HCT116 (cell line): ENCODE measurements at regions not wholly inside any gene's neighbourhood (a gene's known extent, or its start where the extent isn't known, plus 50 kb on each side); places are given as distances from the start of the nearest gene placed in this dataset.

ENCODE experiments used
- EGR1 ChIP-seq: IDR thresholded peaks from 2 replicates; pipeline ENCODE4 v1.6.1; 2012; ENCODE audit warnings: low read depth
- EZH2 ChIP-seq: fragments of 200-600 bp; sonication (generic); IDR thresholded peaks from 2 replicates; pipeline ENCODE4 v1.6.1; 2017; ENCODE audit warnings: antibody characterized with exemption, mixed run types
- POLR2AphosphoS5 ChIP-seq: IDR thresholded peaks from 2 replicates; pipeline ENCODE4 v1.6.1; 2011; ENCODE audit warnings: mild to moderate bottlenecking, low read depth, low read length, moderate library complexity
- RAD21 ChIP-seq: IDR thresholded peaks from 2 replicates; pipeline ENCODE4 v1.6.1; 2012; ENCODE audit warnings: low read depth, mild to moderate bottlenecking
- TCF7L2 ChIP-seq: IDR thresholded peaks from 2 replicates; pipeline ENCODE4 v1.7.0; 2011; ENCODE audit warnings: borderline replicate concordance, inconsistent platforms; ENCODE audit not compliant: insufficient read depth, insufficient read length; ENCODE audit errors: extremely low read depth
- ZNF274 ChIP-seq: fragments of 200-500 bp; sonication (Bioruptor generic); IDR thresholded peaks from 2 replicates; pipeline ENCODE4 v1.6.1; 2014; ENCODE audit warnings: mild to moderate bottlenecking, low read depth, low read length, inconsistent platforms
- TF ChIP-seq, protein P1 (sequence below), 3 experiments: fragments of 200-600 bp in 1 of 3; sonication (generic) in 1 of 3; IDR thresholded peaks in 2 of 3; conservative IDR thresholded peaks in 1 of 3; 2 replicates each; pipeline ENCODE4 v1.5.1; 2012 to 2017; ENCODE audit warnings: low read depth in 2 of 3, low read length in 2 of 3, antibody characterized with exemption in 1 of 3, borderline replicate concordance in 1 of 3, control low read depth in 1 of 3, mild to moderate bottlenecking in 1 of 3, mixed read lengths in 1 of 3, mixed run types in 1 of 3, moderate library complexity in 1 of 3; ENCODE audit not compliant: insufficient read depth in 1 of 3

DNA sequence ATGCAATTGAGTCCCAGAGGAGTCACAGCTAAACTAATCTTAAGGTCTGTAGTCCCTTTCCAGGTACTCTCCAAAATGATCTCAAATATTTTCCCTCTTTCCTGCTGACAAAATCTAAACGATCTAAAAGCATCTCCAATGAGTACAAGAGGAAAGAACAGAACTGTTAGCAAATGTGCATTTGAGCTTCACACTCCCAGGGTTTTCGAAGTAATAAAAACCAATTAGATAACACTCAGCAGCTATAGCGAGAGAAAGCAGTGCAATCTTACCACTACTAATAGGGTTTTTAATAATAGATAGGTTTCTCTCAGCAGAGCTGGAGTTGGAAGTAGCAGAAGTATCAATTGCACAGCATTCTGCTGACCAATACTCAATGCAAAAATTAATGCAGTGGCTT is 995.4 kb downstream of the TUSC7 start:
- TF ChIP-seq, protein P1, sequence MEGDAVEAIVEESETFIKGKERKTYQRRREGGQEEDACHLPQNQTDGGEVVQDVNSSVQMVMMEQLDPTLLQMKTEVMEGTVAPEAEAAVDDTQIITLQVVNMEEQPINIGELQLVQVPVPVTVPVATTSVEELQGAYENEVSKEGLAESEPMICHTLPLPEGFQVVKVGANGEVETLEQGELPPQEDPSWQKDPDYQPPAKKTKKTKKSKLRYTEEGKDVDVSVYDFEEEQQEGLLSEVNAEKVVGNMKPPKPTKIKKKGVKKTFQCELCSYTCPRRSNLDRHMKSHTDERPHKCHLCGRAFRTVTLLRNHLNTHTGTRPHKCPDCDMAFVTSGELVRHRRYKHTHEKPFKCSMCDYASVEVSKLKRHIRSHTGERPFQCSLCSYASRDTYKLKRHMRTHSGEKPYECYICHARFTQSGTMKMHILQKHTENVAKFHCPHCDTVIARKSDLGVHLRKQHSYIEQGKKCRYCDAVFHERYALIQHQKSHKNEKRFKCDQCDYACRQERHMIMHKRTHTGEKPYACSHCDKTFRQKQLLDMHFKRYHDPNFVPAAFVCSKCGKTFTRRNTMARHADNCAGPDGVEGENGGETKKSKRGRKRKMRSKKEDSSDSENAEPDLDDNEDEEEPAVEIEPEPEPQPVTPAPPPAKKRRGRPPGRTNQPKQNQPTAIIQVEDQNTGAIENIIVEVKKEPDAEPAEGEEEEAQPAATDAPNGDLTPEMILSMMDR (IDR thresholded peaks at IDR 0.05 in 2 of 3, conservative IDR thresholded peaks at IDR 0.05 in 1 of 3; ENCODE audit: borderline replicate concordance in 1 of 3, insufficient read depth in 1 of 3, low read depth in 2 of 3, low read length in 2 of 3), result no peak
- no peak for TF ChIP-seq ZNF274
- TF ChIP-seq EGR1, result no peak
- TF ChIP-seq TCF7L2, result no peak
- no peak for TF ChIP-seq EZH2
- no peak for TF ChIP-seq POLR2AphosphoS5
- no peak for TF ChIP-seq RAD21
